ENCODE measurements at regions not wholly inside any gene's neighbourhood (a gene's known extent, or its start where the extent isn't known, plus 50 kb on each side); places are given as distances from the start of the nearest gene placed in this dataset.

DNA sequence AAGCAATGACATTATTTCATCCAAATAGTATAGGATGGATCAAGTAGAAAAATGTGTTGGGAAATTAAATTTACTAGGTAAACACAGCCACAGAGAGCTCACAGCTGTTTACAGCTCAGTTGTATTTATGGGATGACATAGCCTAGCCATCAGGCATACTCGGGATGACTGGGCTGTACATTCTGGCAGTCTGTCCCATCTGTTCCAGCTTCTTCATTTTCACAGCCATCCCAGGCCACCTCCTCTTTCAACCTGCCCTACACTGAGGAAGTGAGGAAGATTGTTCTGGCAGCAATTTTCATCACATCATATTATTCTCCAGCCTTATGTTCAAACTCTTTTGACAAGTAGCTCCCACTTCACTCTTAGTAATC lies 98.4 kb upstream of the PFN2 start:
- H2AFZ ChIP-seq (ENCODE audit: low read depth, low read length, poor library complexity, severe bottlenecking) = no peak overlapping the region
- H3K9ac ChIP-seq (ENCODE audit: low read length) = no peak overlapping the region
- BruUV-seq (replicated peaks) = no TSS peak
- ATAC-seq (no peak), DNase-seq (ENCODE audit: low read depth, low spot score) (no peak)
- no peaks in the 10 kb centered on the region for H3K9me3 ChIP-seq (ENCODE audit: control insufficient read depth in 1 of 2, insufficient read depth in 1 of 2, low read depth in 1 of 2, low read length in 2 of 2)
- no peaks in the 10 kb centered on the region for H3K36me3 ChIP-seq (ENCODE audit: control insufficient read depth in 1 of 2, insufficient read depth in 2 of 2, low read length in 2 of 2)
- H3K27ac ChIP-seq (ENCODE audit: low read depth, low read length) = no peak overlapping the region
- CTCF ChIA-PET = no interaction called here
- peaks cover 33% of the 10 kb centered on the region for H3K27me3 ChIP-seq (ENCODE audit: insufficient read depth, low read length)
- RAD21 ChIA-PET (ENCODE audit: low non-redundant PET in 1 of 2, low total read pairs in 2 of 2, uncharacterized antibody in 2 of 2, unreplicated experiment in 2 of 2) = no interaction called here
- intact Hi-C loops (cut with micrococcal nuclease) = no loop called here
- no peak overlapping the region for H3K4me3 ChIP-seq (replicated peaks in 1 of 2; ENCODE audit: low read depth in 1 of 2, low read length in 2 of 2)
- no peaks in the 10 kb centered on the region for H3K4me1 ChIP-seq (ENCODE audit: control insufficient read depth in 1 of 2, insufficient read depth in 2 of 2, low read length in 2 of 2)
- no peak for TF ChIP-seq POLR2AphosphoS5 (IDR thresholded peaks at IDR 0.05; ENCODE audit: low read depth, low read length)
- H4K20me1 ChIP-seq (ENCODE audit: insufficient read depth) = no peaks in the 10 kb centered on the region
- POLR2A ChIA-PET = no interaction called here
- no peaks in the 10 kb centered on the region for H3K79me2 ChIP-seq (ENCODE audit: insufficient read depth, low read length)
- H3K4me2 ChIP-seq (ENCODE audit: low read length) = no peak overlapping the region
- no peaks in the 10 kb centered on the region for H3K9me2 ChIP-seq (ENCODE audit: insufficient read depth)

DNA sequence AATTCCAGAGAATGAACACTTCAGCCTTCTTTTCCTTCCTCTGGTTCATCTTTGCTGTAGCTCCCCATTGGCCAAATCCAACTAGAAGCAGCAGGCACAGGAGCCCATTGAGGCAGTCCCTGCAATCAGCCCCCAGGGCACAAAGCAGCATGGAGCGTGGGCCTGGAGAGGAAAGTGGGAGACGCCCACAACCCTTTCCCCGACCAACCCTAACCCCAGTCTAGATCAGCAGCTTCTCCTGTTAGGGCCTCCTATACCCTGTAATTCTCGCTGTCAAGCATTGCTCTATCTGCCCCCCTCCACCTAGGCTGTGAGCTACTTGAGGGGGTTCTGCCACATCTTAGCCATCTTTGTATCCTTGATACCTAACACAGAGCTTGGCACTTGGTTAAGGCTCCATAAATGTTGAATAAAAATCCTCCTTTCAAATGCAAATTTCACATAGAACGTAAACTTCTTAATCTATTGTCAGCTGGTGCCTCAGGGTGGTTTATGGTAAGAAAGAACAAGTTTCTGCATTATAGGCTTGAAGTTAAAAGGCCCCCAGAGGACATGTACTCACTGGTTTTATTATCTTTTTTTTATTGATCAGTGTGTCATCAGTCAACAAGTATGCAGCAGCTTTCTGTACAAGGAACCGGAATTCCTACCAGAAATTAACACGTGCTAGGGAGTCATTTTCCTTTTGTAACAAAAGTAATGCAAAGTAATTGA lies 97.9 kb upstream of the PFN2 start:
- no peak overlapping the region for H3K4me3 ChIP-seq (replicated peaks in 1 of 2; ENCODE audit: low read depth in 1 of 2, low read length in 2 of 2)
- H3K4me1 ChIP-seq (ENCODE audit: control insufficient read depth in 1 of 2, insufficient read depth in 2 of 2, low read length in 2 of 2) = no peaks in the 10 kb centered on the region
- no peaks in the 10 kb centered on the region for H3K36me3 ChIP-seq (ENCODE audit: control insufficient read depth in 1 of 2, insufficient read depth in 2 of 2, low read length in 2 of 2)
- H4K20me1 ChIP-seq (ENCODE audit: insufficient read depth) = no peaks in the 10 kb centered on the region
- no peak overlapping the region for H3K4me2 ChIP-seq (ENCODE audit: low read length)
- TF ChIP-seq EZH2phosphoT487 (IDR thresholded peaks at IDR 0.05; ENCODE audit: borderline replicate concordance) (no peak), YY1 (IDR thresholded peaks at IDR 0.05; ENCODE audit: extremely low read depth, insufficient replicate concordance, low read depth, low read length) (no peak), JUND (IDR thresholded peaks at IDR 0.05) (no peak), SRF (IDR thresholded peaks at IDR 0.05; ENCODE audit: low read depth) (no peak), ZNF274 (IDR thresholded peaks at IDR 0.05; ENCODE audit: low read depth, low read length) (no peak), FOSL1 (IDR thresholded peaks at IDR 0.05; ENCODE audit: low read depth) (no peak)
- TF ChIP-seq, protein P1, sequence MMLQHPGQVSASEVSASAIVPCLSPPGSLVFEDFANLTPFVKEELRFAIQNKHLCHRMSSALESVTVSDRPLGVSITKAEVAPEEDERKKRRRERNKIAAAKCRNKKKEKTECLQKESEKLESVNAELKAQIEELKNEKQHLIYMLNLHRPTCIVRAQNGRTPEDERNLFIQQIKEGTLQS (IDR thresholded peaks at IDR 0.05) = no peak
- ATAC-seq (no peak), DNase-seq (ENCODE audit: low read depth, low spot score) (no peak)
- intact Hi-C loops (cut with micrococcal nuclease) = no loop called here
- POLR2A ChIA-PET = no interaction called here
- no peak overlapping the region for H3K9ac ChIP-seq (ENCODE audit: low read length)
- H3K27ac ChIP-seq (ENCODE audit: low read depth, low read length) = no peak overlapping the region
- no peak overlapping the region for H2AFZ ChIP-seq (ENCODE audit: low read depth, low read length, poor library complexity, severe bottlenecking)
- no peaks in the 10 kb centered on the region for H3K9me3 ChIP-seq (ENCODE audit: control insufficient read depth in 1 of 2, insufficient read depth in 1 of 2, low read depth in 1 of 2, low read length in 2 of 2)
- RAD21 ChIA-PET (ENCODE audit: low non-redundant PET in 1 of 2, low total read pairs in 2 of 2, uncharacterized antibody in 2 of 2, unreplicated experiment in 2 of 2) = no interaction called here
- H3K79me2 ChIP-seq (ENCODE audit: insufficient read depth, low read length) = no peaks in the 10 kb centered on the region
- peaks cover 33% of the 10 kb centered on the region for H3K27me3 ChIP-seq (ENCODE audit: insufficient read depth, low read length)
- H3K9me2 ChIP-seq (ENCODE audit: insufficient read depth) = no peaks in the 10 kb centered on the region
- CTCF ChIA-PET = no interaction called here
- BruUV-seq (replicated peaks) = no TSS peak

All from HCT116 (cell line).